ENCODE measurements at regions not wholly inside any gene's neighbourhood (a gene's known extent, or its start where the extent isn't known, plus 50 kb on each side); places are given as distances from the start of the nearest gene placed in this dataset.

- Mint-ChIP-seq H3K27ac (ENCODE audit: unreplicated experiment) (no peak overlapping the region), H3K9me3 (ENCODE audit: low read depth) (peaks cover 12% of the 10 kb centered on the region), H3K4me3 (ENCODE audit: unreplicated experiment) (no peak overlapping the region), H3K36me3 (ENCODE audit: low read depth) (no peaks in the 10 kb centered on the region), H3K4me1 (ENCODE audit: low read depth) (no peaks in the 10 kb centered on the region), H3K27me3 (ENCODE audit: low read depth) (no peaks in the 10 kb centered on the region)
- TF ChIP-seq CTCF (IDR thresholded peaks at IDR 0.05) = no peak
- no peak for DNase-seq (ENCODE audit: low spot score)
These were observed 233.6 kb upstream of the RMST start for GRCh38 chr12:97229004-97229403.

- no peak overlapping the region for H3K4me3 Mint-ChIP-seq (ENCODE audit: unreplicated experiment)
- no peak for TF ChIP-seq CTCF (IDR thresholded peaks at IDR 0.05)
- H3K36me3 Mint-ChIP-seq (ENCODE audit: low read depth) = no peaks in the 10 kb centered on the region
- no peaks in the 10 kb centered on the region for H3K4me1 Mint-ChIP-seq (ENCODE audit: low read depth)
- DNase-seq (ENCODE audit: low spot score) = no peak
- peaks cover 3% of the 10 kb centered on the region for H3K9me3 Mint-ChIP-seq (ENCODE audit: low read depth)
- no peak overlapping the region for H3K27ac Mint-ChIP-seq (ENCODE audit: unreplicated experiment)
- H3K27me3 Mint-ChIP-seq (ENCODE audit: low read depth) = no peaks in the 10 kb centered on the region
These were observed 227.5 kb upstream of the RMST start for GRCh38 chr12:97235102-97235501.

- no peaks in the 10 kb centered on the region for H3K36me3 Mint-ChIP-seq (ENCODE audit: low read depth)
- no peaks in the 10 kb centered on the region for H3K27me3 Mint-ChIP-seq (ENCODE audit: low read depth)
- H3K4me3 Mint-ChIP-seq (ENCODE audit: unreplicated experiment) = no peak overlapping the region
- TF ChIP-seq CTCF (IDR thresholded peaks at IDR 0.05) = no peak
- no peaks in the 10 kb centered on the region for H3K4me1 Mint-ChIP-seq (ENCODE audit: low read depth)
- H3K27ac Mint-ChIP-seq (ENCODE audit: unreplicated experiment) = no peak overlapping the region
- peaks cover 10% of the 10 kb centered on the region for H3K9me3 Mint-ChIP-seq (ENCODE audit: low read depth)
- DNase-seq (ENCODE audit: low spot score) = no peak
These were observed 216.2 kb upstream of the RMST start for GRCh38 chr12:97246368-97246767.

- H3K4me3 Mint-ChIP-seq (ENCODE audit: unreplicated experiment) = no peak overlapping the region
These were observed 212.1 kb upstream of the RMST start for GRCh38 chr12:97250483-97250882.

GRCh38 chr12:97257726-97258125 is 204.9 kb upstream of the RMST start:
- Mint-ChIP-seq H3K36me3 (ENCODE audit: low read depth) (no peaks in the 10 kb centered on the region), H3K27ac (ENCODE audit: unreplicated experiment) (no peak overlapping the region)

More at GRCh38 chr12:97250483-97250882, 212.1 kb upstream of the RMST start:
- Mint-ChIP-seq H3K4me1 (ENCODE audit: low read depth) (no peaks in the 10 kb centered on the region), H3K27me3 (ENCODE audit: low read depth) (no peaks in the 10 kb centered on the region), H3K36me3 (ENCODE audit: low read depth) (no peaks in the 10 kb centered on the region), H3K27ac (ENCODE audit: unreplicated experiment) (no peak overlapping the region), H3K9me3 (ENCODE audit: low read depth) (peaks cover 3% of the 10 kb centered on the region)
- DNase-seq (ENCODE audit: low spot score) = no peak
- no peak for TF ChIP-seq CTCF (IDR thresholded peaks at IDR 0.05)

More at GRCh38 chr12:97257726-97258125, 204.9 kb upstream of the RMST start:
- H3K9me3 Mint-ChIP-seq (ENCODE audit: low read depth) = no peaks in the 10 kb centered on the region
- H3K4me3 Mint-ChIP-seq (ENCODE audit: unreplicated experiment) = no peak overlapping the region
- H3K27me3 Mint-ChIP-seq (ENCODE audit: low read depth) = no peaks in the 10 kb centered on the region
- no peak for DNase-seq (ENCODE audit: low spot score)
- no peaks in the 10 kb centered on the region for H3K4me1 Mint-ChIP-seq (ENCODE audit: low read depth)
- TF ChIP-seq CTCF (IDR thresholded peaks at IDR 0.05) = no peak

Measured in chondrocyte (in vitro differentiated cells).